ENCODE measurements at regions not wholly inside any gene's neighbourhood (a gene's known extent, or its start where the extent isn't known, plus 50 kb on each side); places are given as distances from the start of the nearest gene placed in this dataset.

DNA sequence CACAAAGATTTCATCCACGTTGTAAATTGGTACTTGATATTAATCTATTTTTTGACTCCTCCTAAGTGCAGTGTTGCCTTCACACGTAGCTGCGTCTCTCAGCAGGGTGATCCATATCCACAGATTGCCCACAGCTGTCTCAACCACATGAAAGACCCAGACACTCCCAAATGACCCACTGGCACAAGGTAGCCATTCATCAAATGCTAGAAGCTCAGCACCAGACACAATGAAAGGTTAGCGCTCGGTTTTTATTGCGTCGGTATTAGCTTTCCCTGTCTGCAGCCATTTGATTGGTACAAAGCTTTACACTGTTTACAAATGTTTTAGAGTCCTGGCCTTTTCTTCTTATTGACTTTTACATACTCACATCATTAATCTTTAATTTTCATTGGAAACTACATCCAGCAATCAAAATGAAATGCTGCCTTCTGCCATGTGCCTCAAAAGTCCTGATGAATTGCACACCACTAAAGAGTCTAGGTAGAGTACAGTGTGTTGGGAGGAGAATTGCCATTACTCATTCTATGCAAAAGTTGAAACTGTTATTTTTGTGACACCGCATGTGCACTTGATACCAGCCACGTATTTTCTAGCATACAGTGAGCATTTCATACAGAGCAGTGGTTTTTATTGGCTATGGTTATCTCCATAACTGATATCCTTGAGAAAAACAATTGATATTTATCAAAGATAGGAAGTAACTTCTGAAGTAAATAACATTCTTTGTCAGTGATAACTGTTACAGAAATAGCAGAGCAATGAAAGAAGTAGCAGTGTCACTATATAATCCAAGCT is 127.3 kb upstream of the NUDT7 start:
- no peak for DNase-seq

DNA sequence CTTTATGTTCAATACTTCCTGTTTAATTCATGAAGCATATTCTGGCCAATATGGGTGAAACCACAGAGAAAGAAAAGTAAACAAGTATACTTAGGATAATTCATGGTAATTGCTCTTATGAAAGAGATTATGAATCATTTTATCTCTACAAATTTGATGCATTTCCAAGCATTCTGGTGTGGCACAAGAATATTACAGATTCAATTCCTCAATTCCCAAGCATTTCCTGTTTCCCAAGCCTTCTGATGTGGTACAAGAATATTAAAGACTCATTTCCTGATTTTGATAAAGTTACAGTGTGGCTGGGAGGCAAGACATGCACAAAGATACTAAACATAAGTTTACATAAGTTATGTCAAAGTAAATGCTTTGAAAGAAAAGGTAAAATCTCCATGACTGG is 126.1 kb upstream of the NUDT7 start:
- DNase-seq, result no peak

DNA sequence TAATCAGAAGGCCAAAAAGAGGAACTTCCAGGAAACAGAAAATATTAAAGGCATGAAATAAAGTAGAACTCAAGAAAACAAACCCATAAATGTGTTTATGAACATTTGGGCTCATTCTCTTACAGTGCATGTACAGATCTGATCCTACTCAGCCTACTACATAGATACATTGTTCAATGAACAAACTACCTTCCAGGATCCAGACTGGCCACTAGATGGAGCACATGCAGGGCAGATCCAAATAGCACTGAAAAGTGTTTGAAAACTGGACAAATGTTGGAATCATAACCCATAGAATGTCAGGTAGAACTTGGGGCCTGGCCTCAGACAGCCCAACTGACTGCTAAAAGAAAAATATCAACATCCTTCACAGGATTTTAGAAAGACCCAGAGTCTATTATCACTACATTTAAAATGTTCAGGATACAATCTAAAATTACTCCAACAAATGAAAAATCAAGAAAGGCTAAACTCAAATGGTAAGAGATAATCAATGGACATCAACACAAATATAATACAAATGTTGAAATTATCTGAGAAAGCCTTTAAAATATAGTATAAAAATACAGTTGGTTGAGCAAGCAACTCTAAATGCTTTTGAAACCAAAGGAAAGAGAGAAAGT is 122.4 kb upstream of the NUDT7 start:
- DNase-seq, result peak; percentile 5

DNA sequence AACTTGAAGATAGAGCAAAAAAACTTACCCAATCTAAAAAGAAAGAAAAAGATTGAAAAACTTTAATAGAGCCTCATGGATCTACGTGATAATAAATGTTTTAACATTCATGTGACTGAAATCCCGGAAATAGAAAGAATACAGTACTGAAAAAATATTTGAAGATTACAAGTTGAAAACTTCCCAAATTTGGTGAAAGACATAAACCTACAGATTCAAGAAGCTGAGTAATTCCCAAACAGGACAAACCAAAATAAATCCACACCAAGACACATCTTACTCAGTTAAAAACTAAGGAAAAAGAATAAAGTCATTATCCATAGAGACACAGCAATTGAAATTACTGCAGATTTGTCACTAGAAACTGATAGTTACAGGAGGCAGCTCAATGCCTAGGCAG is 121.8 kb upstream of the NUDT7 start:
- no peak for DNase-seq

DNA sequence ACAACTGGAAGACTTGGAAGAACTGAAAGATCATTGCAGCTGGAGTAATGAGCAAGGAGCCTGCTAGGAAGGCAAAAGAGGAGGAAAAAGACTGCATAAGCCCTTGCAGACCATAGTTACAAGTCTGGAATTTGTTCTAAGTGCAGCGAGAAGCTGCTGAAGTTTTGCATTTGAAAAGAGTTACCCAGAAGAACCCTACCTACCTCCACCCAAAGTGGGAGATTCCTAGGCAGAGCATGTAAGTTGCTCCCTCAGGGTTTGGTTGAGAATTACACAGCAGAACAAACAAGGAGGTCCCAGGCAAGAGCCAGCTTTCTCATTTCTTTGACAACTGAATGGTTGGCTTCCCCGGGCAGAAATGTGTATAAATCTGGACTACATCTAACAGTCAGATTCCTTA is 118.7 kb upstream of the NUDT7 start:
- DNase-seq, result no peak

DNA sequence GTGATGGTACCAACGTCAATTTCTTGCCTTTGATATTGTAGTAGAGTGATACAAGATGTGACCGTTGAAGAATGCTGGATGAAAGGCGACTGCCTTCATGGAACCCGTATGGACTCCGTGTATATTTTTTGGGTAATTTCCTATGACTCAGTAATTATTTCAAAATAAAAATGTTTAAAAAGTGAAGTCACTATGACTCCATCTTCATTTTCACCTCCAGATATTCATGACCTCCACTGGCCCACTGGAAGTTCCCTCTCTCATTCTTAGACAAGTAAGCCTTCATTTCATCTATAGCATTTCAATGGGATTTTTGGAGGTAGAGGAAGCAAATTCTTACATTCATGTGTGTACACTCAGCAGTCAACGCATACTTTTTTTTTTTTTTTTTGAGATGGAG is 111.8 kb upstream of the NUDT7 start:
- no peak for DNase-seq

DNA sequence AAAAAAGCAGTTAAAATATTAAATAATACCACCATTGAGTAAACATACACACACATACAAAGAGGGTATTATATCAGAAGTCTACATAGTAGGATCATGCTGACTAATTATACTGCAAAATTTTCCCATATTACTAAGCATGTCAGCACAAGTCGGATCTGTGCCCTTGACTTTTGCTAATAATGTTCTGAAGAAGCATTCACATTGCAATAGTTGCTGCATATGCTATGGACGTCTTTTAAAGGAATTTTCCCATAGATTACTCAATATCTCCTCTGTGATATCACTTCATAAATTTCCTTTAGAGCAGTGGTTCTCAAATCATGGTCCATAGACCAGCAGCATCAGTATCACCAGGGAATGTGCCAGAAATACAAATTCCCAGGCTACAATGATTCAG is 110.9 kb upstream of the NUDT7 start:
- no peak for DNase-seq

DNA sequence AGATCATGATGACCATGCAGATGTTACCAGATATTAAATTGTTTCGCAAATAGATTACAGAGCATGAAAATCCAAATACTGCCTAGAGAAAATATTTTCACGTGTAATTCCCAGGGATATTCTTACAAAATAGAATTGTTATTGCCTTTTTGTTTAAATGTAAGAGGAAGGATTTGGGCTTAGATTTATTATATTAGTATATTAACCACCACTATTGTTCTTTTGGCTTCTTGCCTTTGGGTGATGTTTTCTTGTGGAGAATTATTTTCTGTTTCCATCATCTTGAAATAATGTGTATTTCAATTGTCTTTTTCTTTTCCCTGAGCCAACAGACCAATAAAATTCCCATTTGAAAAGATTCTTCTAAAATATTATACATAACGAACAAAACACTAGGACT is 109.7 kb upstream of the NUDT7 start:
- no peak for DNase-seq

DNA sequence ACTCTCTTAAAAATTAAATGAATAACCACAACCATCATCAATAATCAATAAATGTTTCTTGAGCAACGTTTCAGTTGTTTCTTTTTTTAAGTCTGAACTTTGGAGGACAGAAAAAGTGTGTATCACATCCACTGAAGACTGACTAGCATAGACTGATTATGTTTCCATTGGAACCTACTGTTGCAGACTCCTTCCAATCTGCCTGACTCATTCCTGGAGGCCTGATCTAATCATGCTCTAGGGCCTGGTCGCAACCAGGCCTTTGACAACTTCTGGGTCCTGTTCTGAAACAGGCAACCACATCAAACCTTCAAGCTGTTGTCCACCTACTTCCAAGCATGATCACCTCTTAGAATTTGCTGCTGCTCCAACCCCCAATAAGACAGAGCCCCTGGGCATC is 109.2 kb upstream of the NUDT7 start:
- no peak for DNase-seq

DNA sequence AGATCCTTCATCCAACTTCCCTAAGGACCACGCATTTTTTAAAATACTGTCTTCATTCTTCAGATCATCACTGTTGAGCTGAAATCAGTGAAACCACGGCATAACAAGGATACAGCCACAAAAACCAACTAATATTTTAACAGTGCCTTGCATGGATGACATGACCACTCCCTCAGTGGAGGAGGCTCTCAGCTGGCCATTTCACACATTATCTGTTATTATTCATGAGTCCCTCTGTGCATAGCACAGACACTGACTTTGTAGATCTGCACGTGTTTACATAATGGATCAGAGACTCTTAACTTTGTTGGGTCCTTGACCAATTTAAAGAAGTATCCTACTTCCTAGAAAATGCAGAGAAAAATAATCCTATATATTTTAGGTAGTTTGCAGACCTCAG is 104.8 kb upstream of the NUDT7 start:
- no peak for DNase-seq

DNA sequence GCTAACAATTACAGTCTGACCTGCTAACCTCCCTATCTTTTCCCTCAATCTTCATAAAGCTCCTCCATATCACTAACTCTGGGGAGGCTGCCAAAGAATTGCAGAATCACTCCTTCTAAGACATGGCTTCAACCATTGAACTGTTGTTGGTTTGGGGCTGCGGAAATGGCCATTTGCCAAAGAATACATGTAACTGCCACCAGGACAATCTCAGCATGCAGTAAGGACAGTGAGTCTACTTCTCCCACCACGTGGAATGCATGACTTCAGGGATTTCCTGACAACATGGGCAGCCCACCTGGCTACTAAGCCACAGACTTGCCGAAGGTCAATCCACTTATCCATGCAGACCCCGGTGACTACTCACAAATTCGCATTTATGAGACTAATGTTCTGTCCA is 104.3 kb upstream of the NUDT7 start:
- DNase-seq, result no peak

DNA sequence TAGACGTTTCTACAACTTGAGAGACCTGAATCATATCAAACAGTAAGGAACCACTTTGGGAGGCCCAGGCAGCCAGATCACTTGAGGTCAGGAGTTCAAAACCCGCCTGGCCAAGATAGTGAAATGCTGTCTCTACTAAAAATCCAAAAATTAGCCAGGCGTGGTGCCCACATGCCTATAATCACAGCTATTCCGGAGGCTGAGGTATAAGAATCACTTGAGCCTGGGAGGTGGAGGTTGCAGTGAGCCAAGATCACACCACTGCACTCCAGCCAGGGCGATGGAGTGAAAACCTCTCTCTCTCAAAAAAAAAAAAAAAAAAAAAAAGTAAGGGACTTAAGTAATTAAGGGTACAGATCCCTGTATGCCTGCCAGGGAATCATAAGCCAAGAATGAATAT is 103.4 kb upstream of the NUDT7 start:
- no peak for DNase-seq

DNA sequence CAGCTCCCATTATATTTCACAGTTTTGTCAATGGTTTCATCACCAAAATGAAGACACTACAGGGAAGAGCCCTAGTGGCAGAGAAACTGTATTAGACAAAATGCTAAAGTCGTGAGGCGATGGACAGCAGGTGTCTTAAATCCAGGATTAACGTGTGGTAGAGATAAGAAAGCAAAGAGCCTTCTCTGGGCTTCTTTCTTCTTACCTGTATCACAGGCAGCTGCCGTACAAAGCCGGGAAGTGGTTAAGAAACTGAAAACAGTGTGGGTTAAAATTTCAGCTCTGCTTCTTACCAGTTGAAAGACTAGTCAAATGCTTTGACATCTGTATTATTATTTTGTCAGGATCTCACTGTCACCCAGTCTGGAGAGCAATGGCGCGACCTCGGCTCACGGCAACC is 98.2 kb upstream of the NUDT7 start:
- no peak for DNase-seq

DNA sequence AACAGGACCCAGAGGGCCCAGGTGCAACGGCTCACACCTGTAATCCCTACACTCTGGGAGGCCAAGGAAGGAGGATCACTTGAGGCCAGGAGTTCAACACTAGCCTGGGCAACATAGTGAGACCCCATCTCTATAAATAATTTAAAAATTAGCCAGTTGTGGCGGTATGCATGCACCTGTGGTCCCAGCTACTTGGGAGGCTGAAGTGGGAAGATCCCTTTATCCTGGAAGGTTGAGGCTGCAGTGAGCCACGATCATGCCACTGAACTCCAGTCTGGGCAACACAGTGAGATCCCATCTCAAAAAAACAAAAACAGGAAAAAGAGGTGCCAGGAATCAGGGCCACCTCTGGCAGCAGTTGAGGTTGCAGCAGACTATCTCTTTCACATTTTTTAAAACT is 85.7 kb upstream of the NUDT7 start:
- DNase-seq, result no peak

DNA sequence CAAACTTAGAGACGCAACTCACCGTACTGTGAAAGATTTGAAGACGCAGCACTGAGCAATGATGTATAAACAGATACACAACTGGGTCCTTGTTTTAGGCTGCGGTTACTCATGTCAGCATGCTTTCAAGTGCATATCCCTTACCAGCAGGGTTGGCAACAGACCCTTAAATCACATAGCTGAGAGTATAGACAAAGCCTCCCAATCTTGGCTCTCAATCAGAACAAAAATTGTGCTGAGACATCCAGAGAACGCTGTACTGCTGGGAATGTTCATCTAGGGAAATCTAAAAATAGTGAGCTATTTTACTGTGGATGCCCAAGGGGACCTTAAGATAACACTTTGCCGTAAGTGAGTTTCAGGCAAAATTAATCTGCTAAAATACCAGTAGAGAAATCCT is 84.4 kb upstream of the NUDT7 start:
- DNase-seq, result no peak

DNA sequence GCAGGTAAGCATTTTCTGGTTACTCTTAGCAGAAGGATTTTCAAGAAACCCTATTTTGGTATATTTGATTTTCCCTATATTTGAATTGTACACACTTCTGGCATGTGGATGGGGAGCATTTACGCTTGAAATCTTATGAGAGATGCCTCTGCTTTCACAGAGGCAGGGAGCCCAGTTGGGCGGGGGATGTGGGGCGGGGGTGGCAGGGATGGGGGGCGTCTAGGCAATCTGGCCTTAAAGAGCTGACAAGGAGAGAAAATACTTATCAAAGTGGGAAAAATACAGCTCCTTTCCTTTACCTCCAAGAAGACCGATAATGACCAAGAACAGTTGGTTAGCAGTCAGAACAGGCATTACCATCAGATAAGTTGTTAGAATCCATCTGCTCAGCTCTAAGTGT is 79.1 kb upstream of the NUDT7 start:
- DNase-seq, result no peak

DNA sequence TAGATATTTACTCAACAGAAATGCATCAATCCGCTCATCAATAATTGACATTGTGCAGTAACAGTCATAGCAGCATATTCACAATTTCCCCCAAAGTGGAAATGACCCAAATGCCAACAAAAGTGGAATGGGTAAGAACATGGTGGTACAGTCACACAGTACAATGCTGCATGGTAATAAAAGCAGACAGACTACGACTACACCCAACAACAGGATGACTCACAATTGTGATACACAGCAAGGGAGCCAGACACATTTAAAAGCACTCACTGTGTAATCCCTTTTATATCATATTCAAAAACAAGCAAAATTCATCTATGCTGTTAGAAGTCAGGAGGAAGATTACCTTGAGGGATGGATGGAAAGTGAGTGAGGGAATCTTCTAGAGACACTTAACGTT is 76.5 kb upstream of the NUDT7 start:
- no peak for DNase-seq

DNA sequence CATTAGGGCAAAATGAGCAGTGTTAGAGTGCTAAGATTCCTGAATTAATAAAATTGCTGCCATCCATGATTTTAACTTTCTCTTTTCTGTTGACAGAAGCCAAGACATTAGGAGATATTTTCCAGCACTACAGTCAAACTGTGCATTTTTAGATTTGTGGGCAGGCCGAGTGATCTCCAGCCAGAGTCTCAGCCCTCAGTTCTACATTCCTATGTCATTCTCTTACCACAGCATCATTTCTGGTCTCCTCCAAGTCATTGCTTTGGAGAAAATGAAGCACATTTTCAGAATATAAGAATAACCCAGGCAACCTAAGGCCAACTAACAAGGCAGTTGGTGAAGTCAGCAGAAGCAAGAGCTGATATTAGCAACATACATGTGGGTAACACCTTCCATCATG is 74.6 kb upstream of the NUDT7 start:
- no peak for DNase-seq

DNA sequence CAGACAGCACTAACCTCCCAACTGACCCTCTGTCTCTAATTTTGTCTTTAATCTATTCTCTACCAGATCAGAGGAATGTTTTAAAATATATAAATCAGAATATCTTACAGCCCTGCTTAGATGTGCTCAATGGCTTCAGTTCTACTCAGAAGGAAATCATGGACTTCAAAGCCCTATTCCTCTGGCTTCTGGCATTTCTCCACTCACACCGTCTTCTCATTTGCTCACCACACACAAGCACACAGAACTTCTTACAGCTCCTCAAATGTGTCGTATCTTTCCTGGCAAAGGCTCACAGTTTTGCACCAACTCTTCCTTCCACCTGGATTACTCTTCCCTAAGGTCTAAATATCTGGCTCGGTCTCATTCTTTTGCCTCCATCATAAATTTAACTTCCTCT is 71.6 kb upstream of the NUDT7 start:
- DNase-seq, result no peak

DNA sequence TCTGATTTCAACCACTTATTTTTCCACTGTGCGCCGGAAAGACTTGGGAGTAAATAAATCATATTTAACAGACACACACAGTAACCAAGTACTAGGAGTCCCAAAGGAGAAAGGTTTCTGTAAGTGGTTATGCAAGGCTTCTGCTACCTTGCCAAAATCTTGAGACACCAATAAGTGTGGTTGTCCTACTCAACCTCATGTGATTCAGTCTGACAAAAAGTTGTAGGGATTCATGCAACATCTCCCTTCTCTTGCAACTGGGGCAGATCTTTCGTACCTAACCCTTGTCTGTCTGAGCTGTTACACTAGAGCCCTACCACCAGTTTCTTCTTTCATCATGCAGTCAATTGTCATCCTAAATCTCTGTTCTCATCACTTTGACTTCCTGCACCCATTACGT is 69.9 kb upstream of the NUDT7 start:
- DNase-seq, result no peak

DNA sequence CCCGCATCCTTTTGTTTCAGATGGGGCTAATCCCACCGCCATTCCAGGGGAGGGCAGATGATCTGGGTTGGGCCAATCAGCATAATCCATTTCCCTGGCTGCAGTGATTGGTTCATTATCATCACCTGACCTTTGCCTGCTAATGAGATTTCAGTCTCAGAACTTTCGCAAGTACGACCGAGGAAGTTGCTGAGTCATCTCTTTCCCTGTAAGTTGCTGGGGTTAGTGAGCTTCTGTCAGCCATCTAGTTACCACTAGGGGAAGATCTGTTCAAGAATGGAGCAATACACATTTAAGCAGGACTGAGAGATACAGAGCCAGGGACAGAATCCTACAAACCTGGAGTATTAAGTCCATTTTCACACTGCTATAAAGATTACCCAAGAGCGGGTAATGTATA is 65.3 kb upstream of the NUDT7 start:
- no peak for DNase-seq

DNA sequence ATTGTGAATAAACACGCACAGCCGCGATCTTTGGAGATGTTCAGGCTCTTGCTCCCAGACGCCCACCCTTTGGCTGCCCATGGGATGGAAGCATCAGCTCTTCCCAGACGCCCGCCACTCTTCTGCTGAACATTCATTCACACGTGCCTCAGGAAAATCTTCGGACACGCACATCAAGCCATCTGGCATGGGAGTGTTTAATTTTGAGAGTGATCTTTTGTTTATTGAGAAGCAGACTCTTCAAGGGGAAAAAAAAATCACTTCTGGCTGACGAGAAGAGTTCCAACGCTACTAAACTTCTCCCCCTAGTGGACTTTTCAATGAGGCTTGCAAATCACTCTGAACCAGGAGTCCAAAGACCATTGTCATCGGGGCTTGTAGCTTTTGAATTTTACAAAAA is 62.0 kb upstream of the NUDT7 start:
- DNase-seq, result peak; percentile 1

DNA sequence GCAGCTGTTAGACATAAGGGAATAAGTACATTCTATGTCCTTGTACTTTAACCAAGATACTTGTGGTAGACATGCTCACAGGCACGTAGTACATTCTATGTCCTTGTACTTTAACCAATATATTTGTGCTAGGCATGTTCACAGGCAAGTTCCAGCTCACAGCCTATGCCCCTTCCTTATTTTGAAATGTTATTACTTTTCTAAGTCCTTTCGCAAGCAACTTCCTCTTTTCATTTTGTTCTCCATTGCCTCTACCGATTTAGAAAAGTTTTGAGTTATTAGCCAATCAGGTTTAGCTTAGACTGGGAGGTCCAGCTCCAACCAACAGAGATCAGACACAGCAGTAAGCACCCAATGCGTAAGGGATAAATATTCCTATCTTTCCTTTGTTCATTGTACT is 60.1 kb upstream of the NUDT7 start:
- DNase-seq, result no peak

DNA sequence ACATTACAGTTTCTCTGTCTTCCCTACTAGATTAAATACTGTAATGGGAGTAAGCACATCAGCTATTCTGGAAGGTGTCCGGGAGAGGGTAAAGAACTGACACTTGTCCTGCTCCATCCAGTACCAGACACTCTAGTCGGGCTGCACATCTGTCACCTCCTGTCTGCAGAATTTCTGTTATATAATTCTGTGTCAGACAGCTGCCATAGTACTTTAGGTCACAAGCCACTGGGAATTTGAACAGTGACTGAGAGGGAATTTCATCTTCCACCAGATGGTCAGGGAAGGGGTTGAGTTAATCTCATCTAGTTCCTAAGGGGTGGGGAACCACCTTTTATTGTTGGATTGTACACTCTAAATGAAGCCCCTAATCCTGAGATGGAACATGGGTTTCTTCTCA is 58.6 kb upstream of the NUDT7 start:
- no peak for DNase-seq

DNA sequence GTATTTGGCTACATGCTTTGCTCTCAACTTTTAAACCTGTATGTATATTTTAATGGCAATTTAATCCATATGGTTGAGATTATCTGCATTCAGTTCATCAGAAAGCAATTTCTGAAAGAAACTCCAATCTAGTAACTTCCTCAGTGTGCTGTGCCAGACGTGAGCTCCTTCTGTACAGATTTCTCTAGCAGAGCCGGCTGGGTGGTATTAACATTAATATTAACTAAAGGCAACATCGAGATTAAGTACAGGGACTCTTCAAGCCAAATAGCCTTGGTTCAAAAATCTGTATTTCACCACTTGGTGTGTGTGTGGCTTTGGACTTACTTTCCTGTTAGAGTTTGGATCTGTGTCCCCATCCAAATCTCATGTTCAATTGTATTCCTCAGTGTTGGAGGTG is 55.5 kb upstream of the NUDT7 start:
- DNase-seq, result no peak

Data from NCI-H1694 treated with DMSO at 0.1 percent for 48 hours (cell line).